ENCODE measurements at regions not wholly inside any gene's neighbourhood (a gene's known extent, or its start where the extent isn't known, plus 50 kb on each side); places are given as distances from the start of the nearest gene placed in this dataset.

- TF ChIP-seq EZH2phosphoT487 (IDR thresholded peaks at IDR 0.05; ENCODE audit: borderline replicate concordance, low read length) (no peak), CTCF (IDR thresholded peaks at IDR 0.05; ENCODE audit: low read depth, low read length, poor library complexity, severe bottlenecking) (no peak)
- H3K27me3 ChIP-seq (ENCODE audit: control insufficient read depth, low read length), result no peaks in the 10 kb centered on the region
- H3K9me3 ChIP-seq (ENCODE audit: control insufficient read depth, insufficient read depth, low read length), result no peaks in the 10 kb centered on the region; the same call in 1 of the 2 replicates
- no peaks in the 10 kb centered on the region for H3F3A ChIP-seq (ENCODE audit: control insufficient read depth, insufficient read depth)
- H3K4me3 ChIP-seq (ENCODE audit: low read length), result no peak overlapping the region
- no peaks in the 10 kb centered on the region for H3K9me2 ChIP-seq (replicated peaks; ENCODE audit: control insufficient read depth, low read length)
- no peak overlapping the region for H3K27ac ChIP-seq (ENCODE audit: low read depth, low read length)
- no peaks in the 10 kb centered on the region for H3K4me1 ChIP-seq (ENCODE audit: control insufficient read depth, low read length)
- H4K20me1 ChIP-seq (ENCODE audit: control insufficient read depth, insufficient read depth, low read depth, low read length), result no peaks in the 10 kb centered on the region
- no peaks in the 10 kb centered on the region for H3K79me2 ChIP-seq (ENCODE audit: control insufficient read depth, low read length)
- H3K36me3 ChIP-seq (ENCODE audit: control insufficient read depth, low read length), result no peaks in the 10 kb centered on the region
- no peak overlapping the region for H3K4me2 ChIP-seq (ENCODE audit: low read length)
Observed at GRCh38 chr16:64695684-64696083, 426.2 kb downstream of the CDH11 start.

- Histone ChIP-seq H3K4me2 (ENCODE audit: low read length) (no peak overlapping the region), H3F3A (ENCODE audit: control insufficient read depth, insufficient read depth) (no peaks in the 10 kb centered on the region), H3K4me1 (ENCODE audit: control insufficient read depth, low read length) (no peaks in the 10 kb centered on the region), H3K79me2 (ENCODE audit: control insufficient read depth, low read length) (no peaks in the 10 kb centered on the region), H3K9me2 (replicated peaks; ENCODE audit: control insufficient read depth, low read length) (no peaks in the 10 kb centered on the region), H3K9me3 (ENCODE audit: control insufficient read depth, insufficient read depth, low read length) (no peaks in the 10 kb centered on the region; the same call in 1 of the 2 replicates), H3K4me3 (ENCODE audit: low read length) (no peak overlapping the region), H3K27me3 (ENCODE audit: control insufficient read depth, low read length) (no peaks in the 10 kb centered on the region), H4K20me1 (ENCODE audit: control insufficient read depth, insufficient read depth, low read depth, low read length) (no peaks in the 10 kb centered on the region), H3K27ac (ENCODE audit: low read depth, low read length) (no peak overlapping the region), H3K36me3 (ENCODE audit: control insufficient read depth, low read length) (no peaks in the 10 kb centered on the region)
- no peak for TF ChIP-seq CTCF (IDR thresholded peaks at IDR 0.05; ENCODE audit: low read depth, low read length, poor library complexity, severe bottlenecking)
- TF ChIP-seq EZH2phosphoT487 (IDR thresholded peaks at IDR 0.05; ENCODE audit: borderline replicate concordance, low read length), result no peak
Observed at GRCh38 chr16:64693946-64694345, 427.9 kb downstream of the CDH11 start.

- Histone ChIP-seq H3K27ac (ENCODE audit: low read depth, low read length) (no peak overlapping the region), H3K4me2 (ENCODE audit: low read length) (no peak overlapping the region), H4K20me1 (ENCODE audit: control insufficient read depth, insufficient read depth, low read depth, low read length) (no peaks in the 10 kb centered on the region), H3K36me3 (ENCODE audit: control insufficient read depth, low read length) (no peaks in the 10 kb centered on the region), H3K4me1 (ENCODE audit: control insufficient read depth, low read length) (no peaks in the 10 kb centered on the region), H3K9me3 (ENCODE audit: control insufficient read depth, insufficient read depth, low read length) (no peaks in the 10 kb centered on the region), H3K79me2 (ENCODE audit: control insufficient read depth, low read length) (no peaks in the 10 kb centered on the region), H3K9me2 (replicated peaks; ENCODE audit: control insufficient read depth, low read length) (no peaks in the 10 kb centered on the region), H3K27me3 (ENCODE audit: control insufficient read depth, low read length) (no peaks in the 10 kb centered on the region), H3F3A (ENCODE audit: control insufficient read depth, insufficient read depth) (no peaks in the 10 kb centered on the region), H3K4me3 (ENCODE audit: low read length) (no peak overlapping the region)
- TF ChIP-seq EZH2phosphoT487 (IDR thresholded peaks at IDR 0.05; ENCODE audit: borderline replicate concordance, low read length), result no peak
- TF ChIP-seq CTCF (IDR thresholded peaks at IDR 0.05; ENCODE audit: low read depth, low read length, poor library complexity, severe bottlenecking), result no peak
Observed at GRCh38 chr16:64687786-64688185, 434.1 kb downstream of the CDH11 start.

- Histone ChIP-seq H3K4me2 (ENCODE audit: low read length) (no peak overlapping the region), H3K9me2 (replicated peaks; ENCODE audit: control insufficient read depth, low read length) (no peaks in the 10 kb centered on the region), H3K27ac (ENCODE audit: low read depth, low read length) (no peak overlapping the region), H3K9me3 (ENCODE audit: control insufficient read depth, insufficient read depth, low read length) (no peaks in the 10 kb centered on the region), H3K79me2 (ENCODE audit: control insufficient read depth, low read length) (no peaks in the 10 kb centered on the region), H3K36me3 (ENCODE audit: control insufficient read depth, low read length) (no peaks in the 10 kb centered on the region), H3K4me3 (ENCODE audit: low read length) (no peak overlapping the region), H3K4me1 (ENCODE audit: control insufficient read depth, low read length) (no peaks in the 10 kb centered on the region), H3F3A (ENCODE audit: control insufficient read depth, insufficient read depth) (no peaks in the 10 kb centered on the region), H4K20me1 (ENCODE audit: control insufficient read depth, insufficient read depth, low read depth, low read length) (no peaks in the 10 kb centered on the region), H3K27me3 (ENCODE audit: control insufficient read depth, low read length) (no peaks in the 10 kb centered on the region)
- TF ChIP-seq EZH2phosphoT487 (IDR thresholded peaks at IDR 0.05; ENCODE audit: borderline replicate concordance, low read length) (no peak), CTCF (IDR thresholded peaks at IDR 0.05; ENCODE audit: low read depth, low read length, poor library complexity, severe bottlenecking) (no peak)
Observed at GRCh38 chr16:64687123-64687522, 434.7 kb downstream of the CDH11 start.

Measured in DOHH2 (cell line).